NCI-H2107 (cell line): ENCODE measurements at regions not wholly inside any gene's neighbourhood (a gene's known extent, or its start where the extent isn't known, plus 50 kb on each side); places are given as distances from the start of the nearest gene placed in this dataset.

Experiments used
- DNase-seq: peaks from one replicate; lab custom pipeline; 2025; lab: John Stamatoyannopoulos, UW

- DNase-seq: no peak
Measured at GRCh38 chr6:166751051-166751595, 124.1 kb upstream of the RPS6KA2 start.

GRCh38 chr6:166750108-166750793 is 123.2 kb upstream of the RPS6KA2 start:
- DNase-seq: no peak

- DNase-seq: no peak
Measured at GRCh38 chr6:166749666-166750065, 122.6 kb upstream of the RPS6KA2 start.

GRCh38 chr6:166747644-166748595 is 120.9 kb upstream of the RPS6KA2 start:
- DNase-seq: no peak

- no peak for DNase-seq
Measured at GRCh38 chr6:166745801-166746668, 119.0 kb upstream of the RPS6KA2 start.

- DNase-seq: no peak
Measured at GRCh38 chr6:166744223-166745134, 117.4 kb upstream of the RPS6KA2 start.

- peak; percentile 44 for DNase-seq
Measured at GRCh38 chr6:166743406-166744222, 116.6 kb upstream of the RPS6KA2 start.

- DNase-seq: no peak
Measured at GRCh38 chr6:166742981-166743380, 115.9 kb upstream of the RPS6KA2 start.

- no peak for DNase-seq
Measured at GRCh38 chr6:166739976-166740318, 112.9 kb upstream of the RPS6KA2 start.

GRCh38 chr6:166739117-166739975 is 112.3 kb upstream of the RPS6KA2 start:
- no peak for DNase-seq

- DNase-seq: no peak
Measured at GRCh38 chr6:166738386-166739116, 111.5 kb upstream of the RPS6KA2 start.

- no peak for DNase-seq
Measured at GRCh38 chr6:166737261-166737660, 110.2 kb upstream of the RPS6KA2 start.

GRCh38 chr6:166736634-166737033 is 109.6 kb upstream of the RPS6KA2 start:
- no peak for DNase-seq

- DNase-seq: no peak
Measured at GRCh38 chr6:166733900-166734299, 106.8 kb upstream of the RPS6KA2 start.

- no peak for DNase-seq
Measured at GRCh38 chr6:166729658-166730057, 102.6 kb upstream of the RPS6KA2 start.

- DNase-seq: no peak
Measured at GRCh38 chr6:166728884-166729530, 102.0 kb upstream of the RPS6KA2 start.

GRCh38 chr6:166726201-166726600 is 99.2 kb upstream of the RPS6KA2 start:
- DNase-seq: no peak

GRCh38 chr6:166725571-166725970 is 98.5 kb upstream of the RPS6KA2 start:
- DNase-seq: no peak
